Hypothalamus (tissue), 51 donors: ENCODE measurements at regions not wholly inside any gene's neighbourhood (a gene's known extent, or its start where the extent isn't known, plus 50 kb on each side); places are given as distances from the start of the nearest gene placed in this dataset.
"Not testable (repeated sequence)": the region's sequence is repeated elsewhere in the genome, so short reads cannot be mapped to it uniquely, and the experiment has no call there.

Experiments used
- DNase-seq, 51 donors: peaks; one replicate each; lab custom pipeline; 2025; lab: John Stamatoyannopoulos, UW

GRCh38 chr3:158882445-158882844, 80.6 kb downstream of the MFSD1 start:
- DNase-seq: peak in 1 of 51 donors; percentile 4

GRCh38 chr3:158896729-158897128, 94.9 kb downstream of the MFSD1 start:
- DNase-seq: no peak

GRCh38 chr3:158906749-158907148, 104.9 kb downstream of the MFSD1 start:
- no peak for DNase-seq

GRCh38 chr3:158908187-158908734, 106.4 kb downstream of the MFSD1 start:
- DNase-seq: no peak

- no peak for DNase-seq
Measured at GRCh38 chr3:158909870-158910269, 108.0 kb downstream of the MFSD1 start.

GRCh38 chr3:158911586-158911985, 109.7 kb downstream of the MFSD1 start:
- DNase-seq: no peak

GRCh38 chr3:158912188-158912587, 110.3 kb downstream of the MFSD1 start:
- no peak for DNase-seq

GRCh38 chr3:158912621-158913020, 110.8 kb downstream of the MFSD1 start:
- no peak for DNase-seq

GRCh38 chr3:158916111-158916510, 114.3 kb downstream of the MFSD1 start:
- DNase-seq: no peak

- peak in 29 of 51 donors; percentile 1 to 51 (median 8) for DNase-seq
Measured at GRCh38 chr3:158918008-158918407, 116.2 kb downstream of the MFSD1 start.

- DNase-seq: no peak
Measured at GRCh38 chr3:158918451-158918850, 116.6 kb downstream of the MFSD1 start.

- DNase-seq: no peak
Measured at GRCh38 chr3:158920371-158920770, 118.5 kb downstream of the MFSD1 start.

GRCh38 chr3:158925021-158925420, 123.2 kb downstream of the MFSD1 start:
- DNase-seq: no peak

GRCh38 chr3:158925828-158926494, 124.1 kb downstream of the MFSD1 start:
- no peak for DNase-seq

GRCh38 chr3:158935846-158936245, 134.0 kb downstream of the MFSD1 start:
- DNase-seq: no peak

- DNase-seq: no peak
Measured at GRCh38 chr3:158936530-158937113, 134.8 kb downstream of the MFSD1 start.

GRCh38 chr3:158950178-158950901, 148.5 kb downstream of the MFSD1 start:
- no peak for DNase-seq

GRCh38 chr3:158953131-158953530, 151.3 kb downstream of the MFSD1 start:
- DNase-seq: no peak

GRCh38 chr3:158954420-158954819, 152.6 kb downstream of the MFSD1 start:
- DNase-seq: no peak

- DNase-seq: not testable (repeated sequence)
Measured at GRCh38 chr3:158957777-158958176, 155.9 kb downstream of the MFSD1 start.

GRCh38 chr3:158958873-158959272, 157.0 kb downstream of the MFSD1 start:
- no peak for DNase-seq

GRCh38 chr3:158961471-158961870, 159.6 kb downstream of the MFSD1 start:
- DNase-seq: no peak
